Endothelial cell (in vitro differentiated cells): ENCODE measurements at regions not wholly inside any gene's neighbourhood (a gene's known extent, or its start where the extent isn't known, plus 50 kb on each side); places are given as distances from the start of the nearest gene placed in this dataset.

ENCODE experiments used
- DNase-seq: peaks from one replicate; pipeline ENCODE4 v3.0.0; 2021; ENCODE audit warnings: low spot score
- H3K27ac Mint-ChIP-seq: one replicate; pipeline ENCODE4 v1.8.0; 2021; ENCODE audit warnings: mixed read lengths, inconsistent platforms; ENCODE audit not compliant: unreplicated experiment
- H3K27me3 Mint-ChIP-seq: one replicate; pipeline ENCODE4 v1.8.0; 2021; ENCODE audit warnings: mild to moderate bottlenecking, moderate library complexity, mixed read lengths, inconsistent platforms; ENCODE audit not compliant: unreplicated experiment
- H3K36me3 Mint-ChIP-seq: one replicate; pipeline ENCODE4 v1.8.0; 2021; ENCODE audit warnings: mild to moderate bottlenecking, low read depth, mixed read lengths, inconsistent platforms; ENCODE audit not compliant: unreplicated experiment
- H3K4me1 Mint-ChIP-seq: one replicate; pipeline ENCODE4 v1.8.0; 2021; ENCODE audit warnings: mild to moderate bottlenecking, mixed read lengths, inconsistent platforms; ENCODE audit not compliant: unreplicated experiment
- H3K4me3 Mint-ChIP-seq: one replicate; pipeline ENCODE4 v1.8.0; 2021; ENCODE audit warnings: mild to moderate bottlenecking, mixed read lengths, inconsistent platforms; ENCODE audit not compliant: unreplicated experiment
- H3K9me3 Mint-ChIP-seq: one replicate; pipeline ENCODE4 v1.8.0; 2021; ENCODE audit warnings: mixed read lengths, inconsistent platforms; ENCODE audit not compliant: unreplicated experiment
- CTCF ChIP-seq: fragments of 200-600 bp; sonication (generic); IDR thresholded peaks from one replicate; pipeline ENCODE4 v1.5.0; 2021; ENCODE audit warnings: antibody characterized with exemption; ENCODE audit not compliant: unreplicated experiment

DNA sequence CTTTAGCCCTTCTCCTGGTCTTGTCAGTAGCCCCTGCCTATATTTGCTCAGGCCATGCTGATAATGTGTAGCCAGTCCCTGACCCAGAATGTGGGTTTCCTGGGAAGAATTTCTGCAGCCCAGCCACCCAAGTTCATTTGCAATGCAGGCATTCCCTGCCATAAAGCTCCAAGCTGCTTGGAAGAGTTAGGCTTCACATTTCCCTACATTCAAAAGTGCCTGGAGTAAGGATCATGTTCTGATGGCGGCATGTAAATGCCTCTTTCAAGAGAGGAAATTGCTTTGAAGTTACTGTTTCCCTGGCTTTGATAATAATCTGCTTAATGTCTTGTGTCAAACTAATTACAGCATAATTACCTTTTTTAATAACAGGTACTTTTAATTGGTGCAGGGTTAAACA, 266.1 kb downstream of the MIAT start:
- Mint-ChIP-seq H3K27ac (no peak overlapping the region), H3K36me3 (no peaks in the 10 kb centered on the region), H3K27me3 (no peaks in the 10 kb centered on the region), H3K4me3 (no peak overlapping the region), H3K4me1 (no peaks in the 10 kb centered on the region), H3K9me3 (no peaks in the 10 kb centered on the region)
- no peak for DNase-seq
- TF ChIP-seq CTCF, result no peak

DNA sequence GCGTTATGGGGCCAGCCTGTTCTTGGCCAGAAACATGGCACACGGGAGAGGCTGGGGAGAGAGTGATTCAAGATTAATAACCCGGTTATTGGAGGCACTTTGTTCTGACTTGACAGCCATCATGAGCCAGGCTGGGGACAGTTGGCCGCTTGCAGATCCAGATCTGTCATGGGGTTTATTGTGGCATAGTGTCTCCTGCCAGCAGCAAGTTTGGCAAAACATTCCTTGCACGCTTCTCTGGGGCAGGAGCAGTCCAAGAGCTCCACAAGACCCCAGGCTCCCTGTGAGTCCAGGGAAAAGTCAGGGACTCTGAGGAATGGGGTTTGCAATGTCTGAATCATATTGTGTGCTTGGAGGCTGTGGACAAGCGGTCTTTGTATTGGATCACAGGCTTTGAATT, 270.4 kb downstream of the MIAT start:
- H3K9me3 Mint-ChIP-seq, result no peaks in the 10 kb centered on the region
- no peaks in the 10 kb centered on the region for H3K4me1 Mint-ChIP-seq

DNA sequence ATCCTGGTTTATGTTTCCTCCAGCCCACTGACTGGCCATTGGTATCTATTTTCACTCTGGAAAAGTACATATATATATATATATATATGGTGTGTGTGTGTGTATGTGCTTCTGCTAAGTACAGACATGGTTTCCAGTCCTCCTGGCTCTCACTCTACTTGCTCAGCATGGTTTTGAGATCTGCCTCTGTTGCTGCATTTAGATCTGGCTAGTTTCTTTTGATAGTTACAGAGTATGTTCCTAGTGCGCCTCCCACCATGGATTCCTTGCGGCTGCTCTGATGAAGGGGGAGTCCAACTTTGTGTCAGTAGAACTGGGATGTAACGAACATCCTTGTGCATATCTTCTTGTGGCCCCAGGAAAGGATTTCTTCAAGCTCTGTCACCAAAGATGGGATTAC, 274.1 kb downstream of the MIAT start:
- Mint-ChIP-seq H3K4me1 (no peaks in the 10 kb centered on the region), H3K27me3 (peaks cover 2% of the 10 kb centered on the region), H3K36me3 (no peaks in the 10 kb centered on the region), H3K9me3 (no peaks in the 10 kb centered on the region), H3K4me3 (no peak overlapping the region), H3K27ac (no peak overlapping the region)
- no peak for TF ChIP-seq CTCF
- no peak for DNase-seq

More for the DNA sequence above, 270.4 kb downstream of the MIAT start:
- Mint-ChIP-seq H3K4me3 (no peak overlapping the region), H3K27me3 (peaks cover 2% of the 10 kb centered on the region), H3K36me3 (no peaks in the 10 kb centered on the region), H3K27ac (no peak overlapping the region)
- TF ChIP-seq CTCF, result no peak
- DNase-seq, result no peak

DNA sequence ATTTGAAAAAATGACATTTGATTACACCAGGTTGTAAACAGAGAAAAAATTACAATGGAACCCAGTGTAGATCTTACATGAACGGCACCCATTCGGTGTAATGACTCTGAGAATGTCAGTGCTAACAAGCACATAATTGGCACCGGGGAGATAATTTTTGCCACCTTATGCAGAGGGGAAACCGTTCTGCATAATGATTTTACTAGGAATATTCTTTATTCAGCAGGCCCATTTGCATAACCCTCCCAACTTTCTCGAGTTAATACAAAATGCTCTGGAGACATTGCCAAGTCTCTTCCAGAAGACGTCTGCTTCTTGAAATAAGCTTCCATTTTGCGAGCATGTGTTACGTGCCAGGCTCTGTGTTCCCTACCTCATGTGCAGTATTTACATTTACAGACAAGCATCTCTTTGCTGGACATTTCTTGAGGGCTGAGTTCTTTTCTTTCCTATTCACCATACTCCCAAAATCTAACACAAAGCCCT, 275.8 kb downstream of the MIAT start:
- Mint-ChIP-seq H3K27ac (no peak overlapping the region), H3K4me1 (no peaks in the 10 kb centered on the region), H3K36me3 (no peaks in the 10 kb centered on the region)

DNA sequence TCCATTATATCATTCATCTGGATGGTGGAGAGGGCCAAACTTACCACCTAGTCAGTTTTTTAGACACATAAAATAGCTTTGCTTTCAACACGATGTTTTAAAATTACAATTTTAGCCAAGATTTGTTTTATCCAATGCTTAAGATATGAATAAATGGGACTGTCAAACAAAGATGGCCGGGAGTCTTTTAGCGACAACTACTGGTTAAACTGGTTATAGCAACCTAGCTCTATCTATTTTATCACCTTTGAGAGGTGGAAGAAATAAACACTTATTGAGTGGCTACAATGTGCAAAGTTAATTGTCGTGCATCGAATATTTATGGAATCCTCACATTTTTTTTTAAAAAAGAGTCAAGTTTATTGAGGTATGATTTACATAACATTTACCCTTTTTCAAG, 279.8 kb downstream of the MIAT start:
- Mint-ChIP-seq H3K4me1 (no peaks in the 10 kb centered on the region), H3K27me3 (no peaks in the 10 kb centered on the region)

More for the DNA sequence above, 275.8 kb downstream of the MIAT start:
- no peak overlapping the region for H3K4me3 Mint-ChIP-seq
- TF ChIP-seq CTCF, result no peak
- peaks cover 2% of the 10 kb centered on the region for H3K27me3 Mint-ChIP-seq
- DNase-seq, result no peak
- no peaks in the 10 kb centered on the region for H3K9me3 Mint-ChIP-seq

More for the DNA sequence above, 279.8 kb downstream of the MIAT start:
- no peak for DNase-seq
- no peaks in the 10 kb centered on the region for H3K36me3 Mint-ChIP-seq
- H3K4me3 Mint-ChIP-seq, result no peak overlapping the region
- H3K27ac Mint-ChIP-seq, result no peak overlapping the region
- no peaks in the 10 kb centered on the region for H3K9me3 Mint-ChIP-seq
- TF ChIP-seq CTCF, result no peak
